ENCODE measurements at regions not wholly inside any gene's neighbourhood (a gene's known extent, or its start where the extent isn't known, plus 50 kb on each side); places are given as distances from the start of the nearest gene placed in this dataset.

DNA sequence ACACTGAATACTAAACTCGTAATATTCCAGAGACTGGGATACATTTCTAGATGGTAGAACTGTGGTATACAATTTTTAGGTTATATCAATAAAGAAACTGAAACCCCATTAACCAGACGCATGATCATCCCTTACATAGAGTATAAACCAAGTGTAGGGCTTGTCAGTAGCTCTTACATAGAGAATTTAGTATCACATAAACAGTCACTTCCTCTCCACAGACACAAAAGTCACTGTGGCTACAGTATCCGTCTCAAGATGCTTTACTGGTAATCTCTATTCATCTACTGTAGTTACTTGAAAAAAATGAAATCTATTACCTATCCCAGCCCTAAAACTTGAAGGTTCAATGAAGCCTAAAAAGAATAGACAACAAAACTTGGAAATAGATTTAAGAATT is 252.3 kb upstream of the TMPRSS15 start:
- H3K27ac ChIP-seq (ENCODE audit: low read depth in 1 of 2, low read length in 1 of 2), result no peak overlapping the region
- H3K4me3 ChIP-seq, result no peak overlapping the region
- H3K4me1 ChIP-seq (ENCODE audit: control insufficient read depth in 5 of 5, insufficient read depth in 5 of 5, low read length in 5 of 5), result no peaks in the 10 kb centered on the region
- WGBS, 2 donors, result 41 to 48% methylated on average over 3 of the region's 3 CpGs
- no peaks in the 10 kb centered on the region for H3K36me3 ChIP-seq (ENCODE audit: control insufficient read depth in 4 of 4, insufficient read depth in 4 of 4, low read length in 4 of 4)
- H3K9ac ChIP-seq (ENCODE audit: insufficient read depth in 1 of 2, low read length in 2 of 2), result no peak overlapping the region
- TF ChIP-seq, protein P1, sequence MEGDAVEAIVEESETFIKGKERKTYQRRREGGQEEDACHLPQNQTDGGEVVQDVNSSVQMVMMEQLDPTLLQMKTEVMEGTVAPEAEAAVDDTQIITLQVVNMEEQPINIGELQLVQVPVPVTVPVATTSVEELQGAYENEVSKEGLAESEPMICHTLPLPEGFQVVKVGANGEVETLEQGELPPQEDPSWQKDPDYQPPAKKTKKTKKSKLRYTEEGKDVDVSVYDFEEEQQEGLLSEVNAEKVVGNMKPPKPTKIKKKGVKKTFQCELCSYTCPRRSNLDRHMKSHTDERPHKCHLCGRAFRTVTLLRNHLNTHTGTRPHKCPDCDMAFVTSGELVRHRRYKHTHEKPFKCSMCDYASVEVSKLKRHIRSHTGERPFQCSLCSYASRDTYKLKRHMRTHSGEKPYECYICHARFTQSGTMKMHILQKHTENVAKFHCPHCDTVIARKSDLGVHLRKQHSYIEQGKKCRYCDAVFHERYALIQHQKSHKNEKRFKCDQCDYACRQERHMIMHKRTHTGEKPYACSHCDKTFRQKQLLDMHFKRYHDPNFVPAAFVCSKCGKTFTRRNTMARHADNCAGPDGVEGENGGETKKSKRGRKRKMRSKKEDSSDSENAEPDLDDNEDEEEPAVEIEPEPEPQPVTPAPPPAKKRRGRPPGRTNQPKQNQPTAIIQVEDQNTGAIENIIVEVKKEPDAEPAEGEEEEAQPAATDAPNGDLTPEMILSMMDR (IDR thresholded peaks at IDR 0.05; ENCODE audit: control extremely low read depth, extremely low read depth), result no peak
- no peaks in the 10 kb centered on the region for H3K9me3 ChIP-seq (ENCODE audit: control insufficient read depth in 4 of 4, insufficient read depth in 3 of 4, low read length in 3 of 4)
- ATAC-seq (ENCODE audit: insufficient read depth, low FRiP score) (no peak), DNase-seq (no peak)
- H3K27me3 ChIP-seq (ENCODE audit: control insufficient read depth in 3 of 3, insufficient read depth in 3 of 3, low read length in 2 of 3), result no peaks in the 10 kb centered on the region

DNA sequence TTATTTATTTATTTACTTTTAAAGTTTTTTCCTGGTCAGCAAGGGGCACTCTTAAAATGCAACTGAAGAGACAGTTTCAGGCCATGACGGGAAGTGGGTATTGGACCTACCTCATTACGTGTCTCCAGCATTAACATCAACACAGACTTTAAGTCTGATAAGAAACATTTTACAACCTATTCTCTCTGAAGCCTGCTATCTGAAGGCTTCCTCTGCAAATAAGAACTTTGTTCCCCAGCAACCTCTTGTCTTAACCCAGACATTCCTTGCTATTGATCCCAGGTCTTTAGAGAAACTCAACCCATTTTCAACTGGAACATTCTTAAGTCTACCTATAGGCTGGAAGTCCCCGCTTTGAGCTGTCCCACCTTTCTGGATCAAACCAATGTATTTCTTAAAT is 258.3 kb upstream of the TMPRSS15 start:
- no peak overlapping the region for H3K4me3 ChIP-seq
- ATAC-seq (ENCODE audit: insufficient read depth, low FRiP score) (no peak), DNase-seq (no peak)
- no peak overlapping the region for H3K27ac ChIP-seq (ENCODE audit: low read depth in 1 of 2, low read length in 1 of 2)
- TF ChIP-seq, protein P1 (IDR thresholded peaks at IDR 0.05; ENCODE audit: control extremely low read depth, extremely low read depth), result no peak
- no peak overlapping the region for H3K9ac ChIP-seq (ENCODE audit: insufficient read depth in 1 of 2, low read length in 2 of 2)
- H3K27me3 ChIP-seq (ENCODE audit: control insufficient read depth in 3 of 3, insufficient read depth in 3 of 3, low read length in 2 of 3), result no peaks in the 10 kb centered on the region
- WGBS, 2 donors, result 82 to 84% methylated on average over 3 of the region's 3 CpGs
- no peaks in the 10 kb centered on the region for H3K4me1 ChIP-seq (ENCODE audit: control insufficient read depth in 5 of 5, insufficient read depth in 5 of 5, low read length in 5 of 5)
- H3K9me3 ChIP-seq (ENCODE audit: control insufficient read depth in 4 of 4, insufficient read depth in 3 of 4, low read length in 3 of 4), result no peaks in the 10 kb centered on the region
- H3K36me3 ChIP-seq (ENCODE audit: control insufficient read depth in 4 of 4, insufficient read depth in 4 of 4, low read length in 4 of 4), result no peaks in the 10 kb centered on the region

DNA sequence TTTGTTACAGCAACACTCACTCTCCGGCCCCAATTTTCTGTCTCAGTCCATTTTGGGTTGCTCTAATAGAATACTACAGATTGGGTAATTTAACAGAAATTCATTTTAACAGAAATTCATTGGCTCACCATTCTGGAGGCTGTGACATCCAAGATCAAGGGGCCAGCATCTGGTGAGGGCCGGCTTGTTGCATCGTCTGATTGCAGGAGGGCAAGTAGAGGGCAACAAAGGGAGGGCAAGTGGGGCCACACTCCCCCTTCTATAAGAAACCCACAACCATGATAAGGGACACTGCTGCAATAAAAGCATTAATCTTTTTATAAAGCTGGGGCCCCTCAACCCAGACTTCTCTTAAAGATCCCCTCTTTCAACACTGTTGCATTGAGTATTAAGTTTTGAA is 260.1 kb upstream of the TMPRSS15 start:
- DNase-seq (no peak), ATAC-seq (ENCODE audit: insufficient read depth, low FRiP score) (no peak)
- H3K27ac ChIP-seq (ENCODE audit: low read depth in 1 of 2, low read length in 1 of 2), result no peak overlapping the region
- peaks cover 0 to 3% (median 0%) of the 10 kb centered on the region in 3 donors for H3K27me3 ChIP-seq (ENCODE audit: control insufficient read depth in 3 of 3, insufficient read depth in 3 of 3, low read length in 2 of 3)
- H3K4me1 ChIP-seq (ENCODE audit: control insufficient read depth in 5 of 5, insufficient read depth in 5 of 5, low read length in 5 of 5), result no peaks in the 10 kb centered on the region
- TF ChIP-seq, protein P1 (IDR thresholded peaks at IDR 0.05; ENCODE audit: control extremely low read depth, extremely low read depth), result no peak
- H3K9ac ChIP-seq (ENCODE audit: insufficient read depth in 1 of 2, low read length in 2 of 2), result no peak overlapping the region
- H3K36me3 ChIP-seq (ENCODE audit: control insufficient read depth in 4 of 4, insufficient read depth in 4 of 4, low read length in 4 of 4), result no peaks in the 10 kb centered on the region
- WGBS, 2 donors, result 75 to 89% methylated on average over 3 of the region's 3 CpGs
- H3K9me3 ChIP-seq (ENCODE audit: control insufficient read depth in 4 of 4, insufficient read depth in 3 of 4, low read length in 3 of 4), result no peaks in the 10 kb centered on the region
- no peak overlapping the region for H3K4me3 ChIP-seq

DNA sequence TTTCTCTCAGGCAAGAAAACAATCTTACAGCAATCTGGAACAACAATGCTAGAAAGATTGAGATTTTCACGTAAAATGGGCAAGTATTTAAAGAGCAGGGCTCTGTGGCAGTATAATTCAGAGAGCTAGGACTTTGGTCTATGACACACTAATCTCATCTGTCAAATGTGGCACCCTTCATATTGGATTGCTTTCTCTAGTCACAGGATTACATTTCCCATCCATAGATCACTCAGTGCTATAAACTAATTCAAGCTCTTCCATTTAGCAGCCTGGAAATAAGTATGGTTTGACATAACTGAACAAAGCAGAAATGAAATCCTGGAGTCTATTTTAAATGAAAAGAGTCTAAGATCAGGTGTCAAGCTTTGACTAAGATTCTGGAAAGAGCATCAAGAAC is 263.1 kb upstream of the TMPRSS15 start:
- H3K27me3 ChIP-seq (ENCODE audit: control insufficient read depth in 3 of 3, insufficient read depth in 3 of 3, low read length in 2 of 3), result peaks cover 0 to 3% (median 0%) of the 10 kb centered on the region in 3 donors
- H3K4me3 ChIP-seq, result no peak overlapping the region
- WGBS, 2 donors, result 86 to 91% methylated on average over 1 of the region's 1 CpG
- DNase-seq (no peak), ATAC-seq (ENCODE audit: insufficient read depth, low FRiP score) (no peak)
- TF ChIP-seq, protein P1 (IDR thresholded peaks at IDR 0.05; ENCODE audit: control extremely low read depth, extremely low read depth), result no peak
- H3K4me1 ChIP-seq (ENCODE audit: control insufficient read depth in 5 of 5, insufficient read depth in 5 of 5, low read length in 5 of 5), result no peaks in the 10 kb centered on the region
- H3K27ac ChIP-seq (ENCODE audit: low read depth in 1 of 2, low read length in 1 of 2), result no peak overlapping the region
- H3K36me3 ChIP-seq (ENCODE audit: control insufficient read depth in 4 of 4, insufficient read depth in 4 of 4, low read length in 4 of 4), result no peaks in the 10 kb centered on the region
- H3K9me3 ChIP-seq (ENCODE audit: control insufficient read depth in 4 of 4, insufficient read depth in 3 of 4, low read length in 3 of 4), result no peaks in the 10 kb centered on the region
- no peak overlapping the region for H3K9ac ChIP-seq (ENCODE audit: insufficient read depth in 1 of 2, low read length in 2 of 2)

Data from lung (tissue), 11 donors.